Cardiac fibroblast (primary cell): ENCODE measurements at regions not wholly inside any gene's neighbourhood (a gene's known extent, or its start where the extent isn't known, plus 50 kb on each side); places are given as distances from the start of the nearest gene placed in this dataset.

Experiments used
- DNase-seq, 2 donors: peaks; one replicate each; pipeline versions ENCODE4 v3.0.0 to v3.0.0-alpha.2; 2010; ENCODE audit warnings: low read depth in 2 of 2
- H3K4me3 ChIP-seq, 2 donors: replicated peaks in 1 of 2; 1 replicate in 1 of 2; 2 replicates in 1 of 2; pipeline ENCODE4 v1.5.1; 2011; ENCODE audit warnings: low read depth in 2 of 2, low read length in 2 of 2, mild to moderate bottlenecking in 2 of 2, moderate library complexity in 1 of 2
- CTCF ChIP-seq: IDR thresholded peaks from one replicate; pipeline ENCODE4 v1.5.1; 2011; ENCODE audit warnings: low read depth, mild to moderate bottlenecking, low read length, inconsistent platforms

GRCh38 chr12:107244584-107244983, 151.2 kb upstream of the CRY1 start:
- H3K4me3 ChIP-seq: no peak overlapping the region
- no peak for DNase-seq
- TF ChIP-seq CTCF: no peak

- no peak for TF ChIP-seq CTCF
- no peak for DNase-seq
- H3K4me3 ChIP-seq: no peak overlapping the region
Observed at GRCh38 chr12:107247650-107248049, 154.3 kb upstream of the CRY1 start.

- no peak for DNase-seq
- H3K4me3 ChIP-seq: no peak overlapping the region
- no peak for TF ChIP-seq CTCF
Observed at GRCh38 chr12:107248187-107248586, 154.8 kb upstream of the CRY1 start.

- no peak overlapping the region for H3K4me3 ChIP-seq
- no peak for TF ChIP-seq CTCF
- no peak for DNase-seq
Observed at GRCh38 chr12:107251288-107251687, 157.9 kb upstream of the CRY1 start.

- no peak overlapping the region for H3K4me3 ChIP-seq
- no peak for TF ChIP-seq CTCF
- DNase-seq: no peak
Observed at GRCh38 chr12:107253361-107253760, 160.0 kb upstream of the CRY1 start.

- no peak overlapping the region for H3K4me3 ChIP-seq
- TF ChIP-seq CTCF: no peak
- DNase-seq: no peak
Observed at GRCh38 chr12:107254258-107254856, 161.0 kb upstream of the CRY1 start.

- DNase-seq: no peak
- TF ChIP-seq CTCF: no peak
- H3K4me3 ChIP-seq: no peak overlapping the region
Observed at GRCh38 chr12:107258780-107259179, 165.4 kb upstream of the CRY1 start.
